HG02642 (cell line): ENCODE measurements at regions not wholly inside any gene's neighbourhood (a gene's known extent, or its start where the extent isn't known, plus 50 kb on each side); places are given as distances from the start of the nearest gene placed in this dataset.
"Not testable (repeated sequence)": the region's sequence is repeated elsewhere in the genome, so short reads cannot be mapped to it uniquely, and the experiment has no call there.

Experiments
- ATAC-seq: cut with Tn5 transposase; IDR thresholded peaks from one replicate; pipeline ENCODE4 v1.9.1; 2021; ENCODE audit warnings: mild to moderate bottlenecking; ENCODE audit not compliant: unreplicated experiment, poor library complexity

GRCh38 chr9:85878872-85879597, 61.9 kb upstream of the NAA35 start:
- not testable (repeated sequence) for ATAC-seq

DNA sequence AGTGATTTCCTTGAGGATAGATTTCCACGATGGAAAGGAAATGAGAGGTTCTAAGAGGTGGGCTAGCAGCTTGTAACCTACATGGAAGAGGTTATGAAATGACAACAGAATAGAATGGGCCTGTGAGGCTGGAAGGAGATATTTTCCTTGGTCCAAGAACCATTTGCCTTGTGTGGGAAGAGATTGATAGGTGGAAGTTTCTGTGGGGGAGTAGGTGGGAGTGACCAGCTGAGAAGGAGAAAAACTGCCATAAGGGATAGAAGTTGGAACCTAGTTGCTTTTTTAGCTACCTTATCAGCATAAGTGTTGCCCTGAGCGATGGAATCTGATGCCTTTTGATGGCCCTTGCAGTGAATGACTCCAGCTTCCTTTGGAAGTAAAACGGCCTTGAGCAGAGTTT, 60.4 kb upstream of the NAA35 start:
- not testable (repeated sequence) for ATAC-seq

GRCh38 chr9:85884256-85884655, 56.7 kb upstream of the NAA35 start:
- ATAC-seq = no peak

- no peak for ATAC-seq
Measured at GRCh38 chr9:85890962-85891361, 50.0 kb upstream of the NAA35 start.
